Right lobe of liver (tissue), 4 donors: ENCODE measurements at regions not wholly inside any gene's neighbourhood (a gene's known extent, or its start where the extent isn't known, plus 50 kb on each side); places are given as distances from the start of the nearest gene placed in this dataset.

ENCODE experiments used
- CTCF ChIP-seq, 4 donors: fragments of 200-600 bp in 3 of 4; fragments of 450-650 bp in 1 of 4; IDR thresholded peaks; one replicate each; pipeline versions ENCODE4 v1.5.1 to v1.8.0; 2016 to 2022; ENCODE audit warnings: antibody characterized with exemption in 4 of 4, mild to moderate bottlenecking in 2 of 4
- POLR2A ChIP-seq: fragments of 450-650 bp; IDR thresholded peaks from one replicate; pipeline ENCODE4 v1.6.1; 2017; ENCODE audit warnings: antibody characterized with exemption, mild to moderate bottlenecking
- donor health status: DM: no; HTN: no; CAD: no.
- donor health status: DM: no; HTN: no; CAD: no.
- donor health status: DM: no; HTN: yes; CAD: no.

GRCh38 chr13:84525865-84526264, 643.6 kb upstream of the SLITRK1 start:
- TF ChIP-seq CTCF (IDR thresholded peaks at IDR 0.05) = no peak
- no peak for TF ChIP-seq POLR2A
